ENCODE measurements at regions not wholly inside any gene's neighbourhood (a gene's known extent, or its start where the extent isn't known, plus 50 kb on each side); places are given as distances from the start of the nearest gene placed in this dataset.

DNA sequence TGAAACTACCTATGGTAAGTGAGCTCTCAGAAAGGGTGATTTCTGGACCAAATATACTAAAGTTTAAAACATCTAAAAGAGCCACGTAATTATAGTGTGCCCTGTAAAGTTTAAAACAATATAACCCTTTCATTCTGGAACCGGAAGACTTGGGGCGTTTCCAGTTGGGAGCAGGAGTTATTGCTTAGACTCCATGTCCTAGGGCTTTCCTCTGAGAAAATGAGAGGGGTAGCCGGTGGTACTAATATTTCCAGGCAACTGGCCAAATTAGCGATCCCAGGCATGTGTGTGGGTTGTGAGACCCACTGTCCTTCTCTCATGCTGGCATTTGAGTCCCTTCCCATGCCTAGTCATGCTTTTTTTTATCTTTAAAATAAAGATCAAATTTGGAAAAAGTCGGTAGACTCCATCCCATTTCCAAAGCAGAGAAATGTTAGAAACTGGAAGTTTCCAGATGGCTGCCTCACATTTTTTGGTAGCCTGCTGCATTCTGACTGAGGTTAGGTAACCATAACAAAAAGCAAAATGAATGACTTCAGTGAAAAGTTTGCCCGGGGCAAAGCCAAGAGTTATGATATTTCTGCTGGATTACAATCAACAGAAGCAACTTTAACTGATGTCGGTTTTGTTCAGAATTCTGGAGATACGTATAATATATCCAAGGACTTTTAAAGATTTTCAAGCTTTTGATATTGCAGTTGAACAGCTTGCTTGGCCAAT, 227.4 kb downstream of the SS18 start:
- no peaks in the 10 kb centered on the region for H3K27me3 ChIP-seq
- no peaks in the 10 kb centered on the region for H3K9me3 ChIP-seq
- intact Hi-C loops (cut with DNase I; ENCODE audit: low total_unique reads), result no loop called here
- no peaks in the 10 kb centered on the region for H3K36me3 ChIP-seq
- H3K4me1 ChIP-seq, result no peaks in the 10 kb centered on the region
- H3K4me3 ChIP-seq, result no peak overlapping the region
- no peak for TF ChIP-seq POLR2A (IDR thresholded peaks at IDR 0.05)
- TF ChIP-seq, protein P1, sequence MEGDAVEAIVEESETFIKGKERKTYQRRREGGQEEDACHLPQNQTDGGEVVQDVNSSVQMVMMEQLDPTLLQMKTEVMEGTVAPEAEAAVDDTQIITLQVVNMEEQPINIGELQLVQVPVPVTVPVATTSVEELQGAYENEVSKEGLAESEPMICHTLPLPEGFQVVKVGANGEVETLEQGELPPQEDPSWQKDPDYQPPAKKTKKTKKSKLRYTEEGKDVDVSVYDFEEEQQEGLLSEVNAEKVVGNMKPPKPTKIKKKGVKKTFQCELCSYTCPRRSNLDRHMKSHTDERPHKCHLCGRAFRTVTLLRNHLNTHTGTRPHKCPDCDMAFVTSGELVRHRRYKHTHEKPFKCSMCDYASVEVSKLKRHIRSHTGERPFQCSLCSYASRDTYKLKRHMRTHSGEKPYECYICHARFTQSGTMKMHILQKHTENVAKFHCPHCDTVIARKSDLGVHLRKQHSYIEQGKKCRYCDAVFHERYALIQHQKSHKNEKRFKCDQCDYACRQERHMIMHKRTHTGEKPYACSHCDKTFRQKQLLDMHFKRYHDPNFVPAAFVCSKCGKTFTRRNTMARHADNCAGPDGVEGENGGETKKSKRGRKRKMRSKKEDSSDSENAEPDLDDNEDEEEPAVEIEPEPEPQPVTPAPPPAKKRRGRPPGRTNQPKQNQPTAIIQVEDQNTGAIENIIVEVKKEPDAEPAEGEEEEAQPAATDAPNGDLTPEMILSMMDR (IDR thresholded peaks at IDR 0.05), result no peak
- H3K27ac ChIP-seq, result no peak overlapping the region
- DNase-seq, result no peak

DNA sequence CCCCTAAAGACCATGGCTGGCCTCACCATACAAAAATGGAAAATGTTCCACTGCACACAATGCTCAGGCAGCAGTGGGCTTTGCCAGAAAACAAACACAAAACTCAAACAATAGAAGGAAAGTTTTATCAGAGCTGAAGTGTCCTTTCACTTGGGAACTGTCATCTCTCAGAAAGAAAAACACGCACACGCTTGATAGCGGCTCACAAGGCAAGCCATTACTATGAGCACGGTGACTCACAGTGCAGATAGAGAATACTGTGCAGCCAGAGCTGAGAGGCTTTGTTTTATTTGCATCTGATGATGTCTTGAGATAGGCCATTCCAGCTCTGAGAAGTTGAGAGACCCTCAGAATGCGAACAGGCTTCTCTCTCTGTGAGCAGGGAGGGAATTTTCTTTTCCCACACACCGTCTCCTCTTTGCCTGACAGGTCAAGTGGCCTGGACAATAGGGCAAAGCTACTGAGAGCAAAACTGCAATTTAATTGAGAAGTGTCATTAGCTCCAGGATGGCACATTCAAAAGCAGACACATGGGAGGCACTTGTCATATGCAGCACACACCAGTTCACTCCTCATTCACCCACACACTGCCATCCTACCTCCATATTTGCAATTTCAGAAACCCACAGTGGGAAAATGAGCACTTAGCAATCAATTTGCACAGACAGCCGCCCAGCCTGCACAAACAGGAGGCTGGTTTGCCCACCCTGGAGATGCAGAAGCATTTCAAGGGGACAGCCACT, 236.6 kb downstream of the SS18 start:
- TF ChIP-seq, protein P1 (IDR thresholded peaks at IDR 0.05), result no peak
- TF ChIP-seq POLR2A (IDR thresholded peaks at IDR 0.05), result no peak
- DNase-seq, result no peak
- Histone ChIP-seq H3K27ac (no peak overlapping the region), H3K4me1 (no peaks in the 10 kb centered on the region), H3K27me3 (no peaks in the 10 kb centered on the region), H3K36me3 (no peaks in the 10 kb centered on the region), H3K9me3 (no peaks in the 10 kb centered on the region), H3K4me3 (no peak overlapping the region)
- intact Hi-C loops (cut with DNase I; ENCODE audit: low total_unique reads), result no loop called here

- intact Hi-C loops (cut with DNase I; ENCODE audit: low total_unique reads), result no loop called here
- H3K27ac ChIP-seq, result no peak overlapping the region
- H3K27me3 ChIP-seq, result no peaks in the 10 kb centered on the region
- H3K9me3 ChIP-seq, result no peaks in the 10 kb centered on the region
- DNase-seq, result no peak
- no peaks in the 10 kb centered on the region for H3K36me3 ChIP-seq
- no peaks in the 10 kb centered on the region for H3K4me1 ChIP-seq
- no peak overlapping the region for H3K4me3 ChIP-seq
- no peak for TF ChIP-seq POLR2A (IDR thresholded peaks at IDR 0.05)
- TF ChIP-seq, protein P1 (IDR thresholded peaks at IDR 0.05), result no peak
Measured at GRCh38 chr18:25843791-25844190, 246.6 kb downstream of the SS18 start.

GRCh38 chr18:25842665-25843064, 247.7 kb downstream of the SS18 start:
- H3K27ac ChIP-seq, result no peak overlapping the region
- no peaks in the 10 kb centered on the region for H3K9me3 ChIP-seq
- TF ChIP-seq, protein P1 (IDR thresholded peaks at IDR 0.05), result no peak
- no peak for TF ChIP-seq POLR2A (IDR thresholded peaks at IDR 0.05)
- no peaks in the 10 kb centered on the region for H3K4me1 ChIP-seq
- no peaks in the 10 kb centered on the region for H3K27me3 ChIP-seq
- no peak for DNase-seq
- H3K36me3 ChIP-seq, result no peaks in the 10 kb centered on the region
- intact Hi-C loops (cut with DNase I; ENCODE audit: low total_unique reads), result no loop called here
- H3K4me3 ChIP-seq, result no peak overlapping the region

GRCh38 chr18:25834061-25834460, 256.4 kb downstream of the SS18 start:
- Histone ChIP-seq H3K27me3 (no peaks in the 10 kb centered on the region), H3K36me3 (no peaks in the 10 kb centered on the region), H3K9me3 (no peaks in the 10 kb centered on the region), H3K4me3 (no peak overlapping the region), H3K4me1 (no peaks in the 10 kb centered on the region), H3K27ac (no peak overlapping the region)
- intact Hi-C loops (cut with DNase I; ENCODE audit: low total_unique reads), result no loop called here
- DNase-seq, result no peak
- no peak for TF ChIP-seq POLR2A (IDR thresholded peaks at IDR 0.05)
- TF ChIP-seq, protein P1 (IDR thresholded peaks at IDR 0.05), result no peak

Data from uterus (tissue), 3 donors.